Lung (tissue), 11 donors: ENCODE measurements at regions not wholly inside any gene's neighbourhood (a gene's known extent, or its start where the extent isn't known, plus 50 kb on each side); places are given as distances from the start of the nearest gene placed in this dataset.
"Not testable (repeated sequence)": the region's sequence is repeated elsewhere in the genome, so short reads cannot be mapped to it uniquely, and the experiment has no call there.

Experiments used
- ATAC-seq: fragments of 200-7000 bp; cut with Tn5 transposase; one replicate; pipeline ENCODE4 v1.9.1; 2020; ENCODE audit warnings: moderate number of reproducible peaks; ENCODE audit not compliant: insufficient read depth, low FRiP score
- DNase-seq, 3 donors: peaks; one replicate each; pipeline ENCODE4 v3.0.0-alpha.2; 2013 to 2017
- H3K27ac ChIP-seq, 2 donors: one replicate each; pipeline ENCODE4 v1.5.1; 2013; ENCODE audit warnings: mild to moderate bottlenecking in 2 of 2, moderate library complexity in 2 of 2, control low read depth in 1 of 2, inconsistent platforms in 1 of 2, low read depth in 1 of 2, low read length in 1 of 2
- H3K27me3 ChIP-seq, 3 donors: one replicate each; pipeline ENCODE4 v1.5.1; 2013; ENCODE audit warnings: low read length in 2 of 3; ENCODE audit not compliant: control insufficient read depth in 3 of 3, insufficient read depth in 3 of 3
- H3K36me3 ChIP-seq, 4 donors: one replicate each; pipeline ENCODE4 v1.5.1; 2013; ENCODE audit warnings: low read length in 4 of 4, mild to moderate bottlenecking in 1 of 4, moderate library complexity in 1 of 4; ENCODE audit not compliant: control insufficient read depth in 4 of 4, insufficient read depth in 4 of 4
- H3K4me1 ChIP-seq, 5 donors: one replicate each; pipeline ENCODE4 v1.5.1; 2013; ENCODE audit warnings: low read length in 5 of 5, mild to moderate bottlenecking in 2 of 5, moderate library complexity in 1 of 5; ENCODE audit not compliant: control insufficient read depth in 5 of 5, insufficient read depth in 5 of 5
- H3K4me3 ChIP-seq: one replicate; pipeline ENCODE4 v1.5.1; 2013; ENCODE audit warnings: mild to moderate bottlenecking, control low read depth, moderate library complexity
- H3K9ac ChIP-seq, 2 donors: one replicate each; pipeline ENCODE4 v1.5.1; 2013; ENCODE audit warnings: low read length in 2 of 2, control low read depth in 1 of 2; ENCODE audit not compliant: insufficient read depth in 1 of 2
- H3K9me3 ChIP-seq, 4 donors: one replicate each; pipeline ENCODE4 v1.5.1; 2013; ENCODE audit warnings: low read length in 3 of 4, mild to moderate bottlenecking in 1 of 4, moderate library complexity in 1 of 4; ENCODE audit not compliant: control insufficient read depth in 4 of 4, insufficient read depth in 3 of 4
- CTCF ChIP-seq: IDR thresholded peaks from 2 replicates; pipeline ENCODE4 v1.5.1; 2012; ENCODE audit warnings: mild to moderate bottlenecking; ENCODE audit errors: control extremely low read depth, extremely low read depth
- WGBS, 2 donors: extraction: QIAGEN DNeasy Blood & Tissue Kit; methylation state at CpG; one replicate each; pipeline ENCODE4 v1.1.7; 2013; 5-methylcytosine and 5-hydroxymethylcytosine counted together
- donor health status: control.
- donor health status: control.
- donor health status: Bipolar disorder and iron deficiency.
- donor health status: healthy.
- donor health status: DM: yes; HTN: yes; CAD: no.

DNA sequence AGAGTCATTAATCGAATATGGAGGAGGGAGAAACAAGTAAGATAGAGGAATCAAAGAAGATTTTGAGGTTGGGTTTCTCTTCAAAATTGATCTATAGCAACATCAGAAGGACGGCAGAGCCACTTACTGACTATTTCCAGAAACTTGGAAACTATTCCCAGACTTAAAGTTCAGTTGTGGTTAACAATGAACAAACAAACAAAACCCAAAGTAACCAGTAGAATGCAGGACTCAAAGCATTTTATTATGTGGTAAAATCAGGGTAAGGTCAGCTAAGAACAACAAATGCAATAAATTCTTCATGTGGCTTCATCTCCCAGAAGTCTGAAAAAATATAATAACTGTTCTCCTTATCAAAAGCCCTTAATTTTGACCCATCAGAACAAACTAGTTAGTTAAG lies 54.9 kb upstream of the OSMR start:
- peaks cover 0 to 5% (median 0%) of the 10 kb centered on the region in 4 donors for H3K9me3 ChIP-seq
- no peak overlapping the region for H3K27ac ChIP-seq
- H3K9ac ChIP-seq: no peak overlapping the region
- no peak for ATAC-seq
- TF ChIP-seq CTCF: no peak
- H3K27me3 ChIP-seq: no peaks in the 10 kb centered on the region
- WGBS, 2 donors: 73 to 75% methylated on average over 2 of the region's 2 CpGs
- H3K4me3 ChIP-seq: no peak overlapping the region
- no peak for DNase-seq
- H3K36me3 ChIP-seq: no peaks in the 10 kb centered on the region
- H3K4me1 ChIP-seq: peaks cover 0 to 6% (median 1%) of the 10 kb centered on the region in 5 donors

DNA sequence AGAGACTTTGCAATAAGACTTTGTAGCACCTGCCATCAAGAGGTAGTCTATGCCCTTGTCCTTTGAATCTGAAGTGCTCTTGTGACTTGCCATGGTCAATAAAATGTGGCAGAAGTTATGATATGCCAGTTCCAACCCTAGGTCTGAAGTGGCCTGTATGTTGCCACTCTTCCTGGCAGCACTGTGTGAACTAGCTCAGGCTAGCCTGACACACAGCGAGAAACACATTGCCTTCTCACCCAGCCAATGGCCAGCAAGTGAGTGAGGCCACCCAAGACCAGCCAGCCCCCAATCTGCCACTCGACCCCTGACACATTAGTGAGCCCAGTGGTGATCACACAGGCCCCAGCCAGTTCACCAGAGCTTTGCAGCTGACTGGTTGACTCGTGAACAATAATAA lies 52.7 kb upstream of the OSMR start:
- 67 to 73% methylated on average over 3 of the region's 3 CpGs for WGBS, 2 donors
- H3K9ac ChIP-seq: no peak overlapping the region
- H3K27ac ChIP-seq: no peak overlapping the region
- H3K4me1 ChIP-seq: peaks cover 0 to 6% (median 3%) of the 10 kb centered on the region in 5 donors
- no peak for DNase-seq
- no peaks in the 10 kb centered on the region for H3K9me3 ChIP-seq
- ATAC-seq: peak; percentile 38
- H3K27me3 ChIP-seq: no peaks in the 10 kb centered on the region
- no peak for TF ChIP-seq CTCF
- H3K36me3 ChIP-seq: no peaks in the 10 kb centered on the region
- H3K4me3 ChIP-seq: no peak overlapping the region

GRCh38 chr5:38794037-38794436 lies 51.8 kb upstream of the OSMR start:
- ATAC-seq, H3K27me3 ChIP-seq, DNase-seq, H3K9me3 ChIP-seq, H3K4me3 ChIP-seq, H3K27ac ChIP-seq, H3K9ac ChIP-seq, H3K36me3 ChIP-seq, H3K4me1 ChIP-seq: not testable (repeated sequence)
- WGBS, 2 donors: 84 to 89% methylated on average over 7 of the region's 7 CpGs

DNA sequence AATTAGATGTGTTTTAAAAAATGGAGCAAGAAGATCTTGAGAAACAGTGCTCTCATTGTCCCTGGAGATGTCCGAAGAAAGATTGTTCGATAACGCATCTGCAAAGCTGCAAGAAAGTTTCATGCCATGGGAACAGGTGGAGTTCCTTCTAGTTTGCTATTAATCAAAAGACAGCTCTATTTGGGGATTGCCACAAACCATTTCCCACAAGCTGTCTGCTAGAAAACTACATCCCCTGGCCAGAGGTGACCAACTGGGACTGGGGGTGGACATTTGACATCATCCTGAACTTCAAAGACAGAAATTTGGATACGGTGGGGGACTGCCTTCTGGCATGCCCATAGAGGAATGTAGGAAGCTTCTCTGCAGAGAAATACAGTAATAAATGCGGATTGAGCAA lies 50.8 kb upstream of the OSMR start:
- Histone ChIP-seq H3K9me3 (no peaks in the 10 kb centered on the region), H3K36me3 (no peaks in the 10 kb centered on the region), H3K4me3 (no peak overlapping the region), H3K27me3 (no peaks in the 10 kb centered on the region), H3K4me1 (peaks cover 0 to 12% (median 6%) of the 10 kb centered on the region in 5 donors), H3K9ac (no peak overlapping the region), H3K27ac (no peak overlapping the region)
- ATAC-seq (no peak), DNase-seq (no peak)
- no peak for TF ChIP-seq CTCF
- 92 to 94% methylated on average over 5 of the region's 5 CpGs for WGBS, 2 donors
